CD4-positive, alpha-beta T cell treated with Interleukin-12 subunit alpha and Interleukin-12 subunit beta, for 1 hour (primary cell): ENCODE measurements at regions not wholly inside any gene's neighbourhood (a gene's known extent, or its start where the extent isn't known, plus 50 kb on each side); places are given as distances from the start of the nearest gene placed in this dataset.

ENCODE experiments used
- DNase-seq: peaks from one replicate; pipeline ENCODE4 v3.0.0-alpha.2; 2020

GRCh38 chr11:29025001-29025400 is 916.8 kb downstream of the METTL15 start:
- DNase-seq, result no peak

GRCh38 chr11:29024386-29024785 is 916.2 kb downstream of the METTL15 start:
- DNase-seq, result no peak

DNA sequence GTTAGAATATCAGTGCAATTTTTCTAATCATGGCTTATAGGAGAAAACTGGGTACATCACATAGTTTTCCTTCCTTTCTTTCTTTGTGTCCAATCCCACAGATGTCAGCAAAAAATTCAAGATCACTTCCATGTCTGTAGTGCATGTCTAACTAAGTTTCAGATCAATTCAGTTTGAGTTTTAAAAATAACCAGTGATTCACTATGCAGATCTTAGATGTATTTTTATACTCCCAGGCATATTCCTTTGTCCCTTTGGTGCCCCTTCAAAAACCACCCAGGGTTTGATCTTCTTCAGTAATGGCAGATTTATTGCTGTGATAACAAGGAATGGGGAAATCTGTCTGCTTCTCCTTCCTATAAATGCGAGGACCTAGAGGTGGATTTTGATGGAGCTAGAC is 915.6 kb downstream of the METTL15 start:
- DNase-seq, result no peak

GRCh38 chr11:29022676-29023075 is 914.5 kb downstream of the METTL15 start:
- DNase-seq, result no peak

GRCh38 chr11:29019960-29020683 is 911.9 kb downstream of the METTL15 start:
- no peak for DNase-seq

DNA sequence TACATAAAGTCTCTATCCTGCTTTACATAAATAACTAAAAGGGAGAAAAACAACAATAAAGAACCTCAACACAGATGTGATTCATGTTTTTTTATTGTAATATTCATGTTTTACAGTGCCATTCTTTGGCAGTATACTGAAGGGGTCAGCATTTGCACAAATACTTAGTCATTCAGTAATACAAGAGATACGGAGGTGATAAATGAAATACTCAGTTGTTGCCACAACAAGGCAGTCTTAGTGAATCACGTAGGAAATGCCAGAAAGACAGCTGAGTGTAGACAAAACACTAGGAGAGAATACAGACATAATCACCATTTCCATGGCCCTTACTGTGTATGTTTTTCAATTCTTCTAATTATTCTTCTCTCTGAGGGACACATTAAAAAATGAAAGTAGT is 910.4 kb downstream of the METTL15 start:
- no peak for DNase-seq

- DNase-seq, result no peak
These were observed 909.8 kb downstream of the METTL15 start for GRCh38 chr11:29017941-29018340.

GRCh38 chr11:29012507-29012906 is 904.3 kb downstream of the METTL15 start:
- no peak for DNase-seq

DNA sequence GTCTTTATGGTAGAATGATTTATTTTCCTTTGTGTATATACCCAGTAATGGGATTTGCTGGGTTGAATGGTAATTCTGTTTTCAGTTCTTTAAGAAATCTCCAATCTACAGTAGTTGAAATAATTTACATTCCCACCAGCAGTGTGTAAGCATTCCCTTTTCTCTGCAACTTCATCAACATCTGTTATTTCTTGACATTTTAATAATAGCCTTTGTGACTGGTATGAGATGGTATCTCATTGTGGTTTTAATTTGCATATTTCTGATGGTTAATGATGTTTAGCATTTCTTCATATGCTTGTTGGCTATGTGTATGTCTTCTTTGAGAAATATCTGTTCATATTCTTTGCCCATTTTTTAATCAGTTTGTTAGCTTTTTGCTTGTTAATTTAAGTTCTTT is 901.2 kb downstream of the METTL15 start:
- no peak for DNase-seq

GRCh38 chr11:29008481-29008880 is 900.3 kb downstream of the METTL15 start:
- DNase-seq, result no peak

DNA sequence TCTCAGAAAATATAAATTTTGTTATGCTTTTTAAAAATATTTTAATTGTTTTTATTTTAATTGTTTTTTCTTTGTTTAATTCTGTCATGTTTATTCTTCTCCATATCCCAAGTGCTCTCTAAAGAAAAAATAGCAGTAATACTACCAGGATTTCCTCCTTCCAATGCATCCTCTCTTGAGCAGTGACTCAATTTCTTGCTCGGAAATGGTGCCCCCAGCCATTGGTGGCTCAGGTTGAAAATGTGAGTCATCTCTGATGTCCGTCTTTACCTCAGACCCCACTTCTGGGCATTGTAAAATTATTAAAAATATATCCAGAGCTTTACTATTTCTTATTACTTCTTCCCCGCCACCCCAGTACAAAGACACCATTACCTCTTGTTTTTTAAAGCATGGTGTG is 898.5 kb downstream of the METTL15 start:
- DNase-seq, result no peak

- DNase-seq, result no peak
These were observed 897.3 kb downstream of the METTL15 start for GRCh38 chr11:29005401-29005980.

GRCh38 chr11:29002816-29003215 is 894.6 kb downstream of the METTL15 start:
- no peak for DNase-seq

DNA sequence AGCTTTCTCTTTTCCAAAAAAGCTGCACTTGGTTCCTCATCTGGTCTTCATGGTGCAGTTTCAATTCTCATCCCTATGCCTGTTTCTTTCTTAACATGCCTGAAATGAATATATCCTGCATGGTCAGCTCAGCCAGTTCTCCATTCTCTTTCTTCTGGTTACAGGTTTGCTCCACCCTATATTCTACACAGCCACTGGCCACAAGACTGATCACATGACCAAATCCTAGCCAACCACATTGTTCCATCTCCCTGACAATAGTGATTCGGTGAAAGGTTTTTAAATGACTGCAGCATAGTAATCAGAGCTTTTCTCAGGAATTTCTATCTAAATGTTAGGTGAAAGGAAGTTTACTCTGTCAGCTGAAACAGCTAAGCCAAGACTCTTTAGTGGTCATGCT is 891.4 kb downstream of the METTL15 start:
- no peak for DNase-seq

DNA sequence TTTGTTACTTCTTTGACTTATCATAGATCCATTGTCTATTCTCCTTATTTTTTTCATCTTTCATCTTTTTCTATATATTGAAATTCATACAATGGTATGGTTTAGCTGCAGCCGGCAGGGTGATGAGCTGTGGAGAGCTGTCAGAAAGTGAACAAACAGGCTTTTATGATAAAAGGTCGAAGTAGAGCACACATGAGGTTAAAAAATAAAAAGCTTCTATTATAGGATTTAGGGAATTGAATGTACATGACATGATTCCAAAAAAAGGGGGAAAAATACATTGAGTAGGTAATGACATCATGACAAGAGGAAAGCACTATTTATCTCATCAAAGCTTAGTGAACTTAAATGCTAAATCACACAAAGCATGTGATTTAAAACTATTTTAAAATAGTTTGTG is 884.8 kb downstream of the METTL15 start:
- no peak for DNase-seq

DNA sequence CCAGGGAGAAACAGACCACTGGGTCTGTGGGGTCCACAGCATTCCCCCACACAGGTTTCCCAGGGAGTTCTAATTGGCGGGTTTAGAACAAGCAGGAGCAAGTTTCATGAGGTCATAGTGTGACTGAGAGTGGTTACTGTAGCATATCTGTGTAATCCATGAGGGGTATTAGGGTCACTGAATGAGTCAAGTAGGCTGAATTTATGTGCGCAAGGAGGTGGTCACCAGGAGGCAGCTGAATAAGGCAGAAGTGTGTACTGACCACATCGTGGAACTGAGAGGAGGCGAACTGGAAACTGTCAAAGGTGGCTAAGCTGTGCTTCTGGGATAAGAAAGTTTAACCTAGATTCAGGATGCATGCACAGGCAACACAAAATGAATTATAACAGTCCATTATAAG is 876.0 kb downstream of the METTL15 start:
- no peak for DNase-seq

DNA sequence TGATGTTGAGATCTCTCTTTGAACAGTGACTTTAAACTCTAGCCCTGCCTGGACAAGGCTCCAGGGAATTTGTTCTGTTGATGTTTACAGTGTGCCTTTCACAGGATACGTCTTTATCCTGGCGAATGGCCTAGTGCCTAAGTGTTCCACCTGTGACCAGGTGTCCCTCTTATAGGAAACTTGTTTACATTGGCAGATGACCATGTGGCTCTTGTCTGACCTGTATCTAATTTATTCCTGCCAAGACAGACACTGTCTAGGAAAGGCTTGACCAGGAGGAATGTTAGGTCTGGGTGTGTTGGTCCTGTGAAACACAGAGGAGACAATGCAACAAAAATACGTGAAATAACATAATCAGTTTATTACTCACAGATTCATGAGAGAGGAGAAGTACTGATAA is 875.6 kb downstream of the METTL15 start:
- DNase-seq, result no peak

DNA sequence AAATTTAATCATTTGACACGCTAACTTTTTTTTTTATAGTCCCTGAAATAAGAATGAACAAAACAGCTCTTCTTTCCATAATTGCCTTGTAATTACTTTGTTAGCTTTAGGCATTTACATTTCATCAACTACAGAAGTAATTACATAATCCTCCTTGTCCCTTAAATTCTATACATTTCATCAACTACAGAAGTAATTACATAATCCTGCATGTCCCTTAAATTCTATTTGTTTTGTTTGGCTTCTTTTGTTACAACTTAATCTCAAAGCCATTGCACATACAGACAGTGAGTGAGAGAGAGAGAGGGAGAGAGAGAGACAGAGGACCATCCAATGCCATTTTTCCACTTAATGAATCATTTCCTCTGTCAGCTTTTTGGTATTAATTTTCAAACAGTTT is 873.2 kb downstream of the METTL15 start:
- no peak for DNase-seq

- no peak for DNase-seq
These were observed 868.6 kb downstream of the METTL15 start for GRCh38 chr11:28976801-28977145.

- DNase-seq, result no peak
These were observed 868.0 kb downstream of the METTL15 start for GRCh38 chr11:28976012-28976800.

DNA sequence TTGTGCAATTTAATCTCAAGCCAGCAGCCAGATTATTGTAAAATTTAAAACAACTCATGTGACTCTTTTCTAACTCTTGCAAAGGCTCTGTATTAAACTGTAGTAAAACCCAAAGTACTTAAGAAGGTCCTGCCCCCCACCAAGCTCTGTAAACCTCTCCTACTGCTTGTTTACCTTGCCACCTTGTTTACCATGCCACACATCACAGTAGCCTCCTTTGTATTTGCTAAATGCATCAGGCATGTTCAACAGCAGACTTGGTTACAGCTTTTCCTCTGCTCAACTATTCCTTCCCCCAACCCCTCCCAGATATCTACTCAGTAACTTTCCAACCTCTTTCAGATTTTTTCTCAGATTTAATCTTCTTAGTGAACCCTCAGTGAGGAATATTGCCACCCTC is 861.6 kb downstream of the METTL15 start:
- no peak for DNase-seq

GRCh38 chr11:28966951-28967350 is 858.8 kb downstream of the METTL15 start:
- DNase-seq, result no peak

DNA sequence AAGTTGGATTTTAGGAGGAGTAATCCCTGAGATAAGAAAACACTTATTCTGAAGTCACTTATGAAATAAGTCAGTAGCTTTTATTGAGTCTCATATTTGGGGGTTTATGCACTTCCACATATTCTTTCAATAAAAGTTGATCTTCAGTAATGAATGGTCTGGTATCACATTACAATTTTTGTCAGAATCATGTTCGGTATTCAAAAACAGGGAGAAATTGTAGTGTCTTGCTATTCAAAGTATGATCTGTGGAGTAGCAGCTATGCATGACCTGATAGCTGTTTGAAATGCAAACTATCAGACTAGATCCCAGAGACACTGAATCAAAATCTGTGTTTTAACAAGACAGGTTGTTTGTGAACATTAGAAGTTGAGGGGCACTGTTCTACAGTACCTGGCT is 857.6 kb downstream of the METTL15 start:
- no peak for DNase-seq

DNA sequence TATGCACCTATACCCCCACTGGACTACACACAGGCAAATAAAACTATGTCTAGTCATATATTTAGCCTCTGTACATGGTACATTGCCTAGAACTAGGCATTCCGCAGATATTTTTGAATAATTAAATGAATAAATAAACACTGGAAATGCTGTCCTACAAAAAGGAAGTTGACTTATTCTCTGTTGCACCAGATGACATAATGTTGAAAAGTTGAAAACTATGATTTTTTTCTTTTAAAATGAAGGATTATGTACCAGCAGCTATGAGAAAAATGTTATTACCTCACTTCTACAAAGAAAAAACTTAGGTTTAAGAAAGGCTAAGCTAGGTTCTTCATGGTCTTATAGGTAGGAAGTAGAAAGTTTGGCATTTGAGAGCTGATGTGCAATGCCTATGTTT is 856.6 kb downstream of the METTL15 start:
- DNase-seq, result no peak
